ENCODE measurements at regions not wholly inside any gene's neighbourhood (a gene's known extent, or its start where the extent isn't known, plus 50 kb on each side); places are given as distances from the start of the nearest gene placed in this dataset.

GRCh38 chr13:30077240-30077735 is 226.9 kb upstream of the UBL3 start:
- no TSS peak for BruUV-seq (replicated peaks)
- FAIRE-seq (no peak), DNase-seq (ENCODE audit: low read depth, low spot score) (no peak)
- TF ChIP-seq CTCF (IDR thresholded peaks at IDR 0.05; ENCODE audit: extremely low read depth in 1 of 2, insufficient read depth in 1 of 2, low read depth in 1 of 2, low read length in 2 of 2) (no peak), GATA2 (IDR thresholded peaks at IDR 0.05; ENCODE audit: insufficient read depth, insufficient read length, low read depth, low read length) (no peak), MAX (IDR thresholded peaks at IDR 0.05; ENCODE audit: insufficient read depth, insufficient read length) (no peak), JUN (IDR thresholded peaks at IDR 0.05; ENCODE audit: borderline replicate concordance, insufficient read depth, insufficient read length, low read depth) (no peak), FOS (IDR thresholded peaks at IDR 0.05; ENCODE audit: borderline replicate concordance, insufficient read depth, low read length) (no peak), MYC (IDR thresholded peaks at IDR 0.05; ENCODE audit: low read depth, low read length) (no peak), EZH2 (IDR thresholded peaks at IDR 0.05; ENCODE audit: borderline replicate concordance, low read depth, low read length, severe bottlenecking) (no peak), POLR2AphosphoS5 (IDR thresholded peaks at IDR 0.05; ENCODE audit: insufficient read depth, low read depth, low read length) (no peak), POLR2A (IDR thresholded peaks at IDR 0.05; ENCODE audit: low read depth, low read length) (no peak)
- dilution Hi-C loops (cut with MboI; ENCODE audit: extremely low pct_ligation_motif_present, low sequenced_read_pairs) (no loop called here), intact Hi-C loops (cut with micrococcal nuclease) (no loop called here)
- H3K4me3 ChIP-seq (replicated peaks in 1 of 3; ENCODE audit: insufficient read depth in 1 of 3, low read depth in 1 of 3, low read length in 3 of 3): no peak overlapping the region
- no peak overlapping the region for H3K9ac ChIP-seq (replicated peaks; ENCODE audit: extremely low read depth, insufficient read depth, low read length)
- H3K9me3 ChIP-seq (replicated peaks; ENCODE audit: control insufficient read depth, insufficient read depth, low read length): no peaks in the 10 kb centered on the region
- CTCF ChIA-PET: interaction anchor here (2.0 kb wide), 1 partner anchor 13 kb away, joined by 4 read pairs; no protein-coding TSS in a partner anchor
- POLR2A ChIA-PET: interaction anchor here (0.6 kb wide), 1 partner anchor 76 kb away, joined by 4 read pairs; no protein-coding TSS in a partner anchor
- H3K4me1 ChIP-seq (ENCODE audit: control insufficient read depth, extremely low read depth, insufficient read depth, low read length): no peaks in the 10 kb centered on the region
- no peak overlapping the region for H2AFZ ChIP-seq (ENCODE audit: low read depth, low read length)
- no peaks in the 10 kb centered on the region for H3K79me2 ChIP-seq (ENCODE audit: control insufficient read depth, insufficient read depth, low read length)
- H3K27me3 ChIP-seq (ENCODE audit: control insufficient read depth in 2 of 2, insufficient read depth in 2 of 2, low read length in 2 of 2): no peaks in the 10 kb centered on the region
- no peaks in the 10 kb centered on the region for H4K20me1 ChIP-seq (replicated peaks; ENCODE audit: control insufficient read depth, extremely low read depth, insufficient read depth, low read length)
- H3K36me3 ChIP-seq (ENCODE audit: control insufficient read depth in 2 of 2, extremely low read depth in 1 of 2, insufficient read depth in 2 of 2, low read length in 2 of 2): no peaks in the 10 kb centered on the region
- H3K9me1 ChIP-seq (replicated peaks; ENCODE audit: control insufficient read depth, extremely low read depth, insufficient read depth, low read length): no peaks in the 10 kb centered on the region
- no peak overlapping the region for H3K4me2 ChIP-seq (ENCODE audit: insufficient read depth, low read length)
- H3K27ac ChIP-seq (ENCODE audit: insufficient read depth, low read depth, low read length): no peak overlapping the region
